Neuronal stem cell (in vitro differentiated cells): ENCODE measurements at regions not wholly inside any gene's neighbourhood (a gene's known extent, or its start where the extent isn't known, plus 50 kb on each side); places are given as distances from the start of the nearest gene placed in this dataset.

Source experiments
- DNase-seq: peaks from one replicate; pipeline ENCODE4 v3.0.0-alpha.2; 2013; ENCODE audit warnings: low spot score
- H2AFZ ChIP-seq: one replicate; pipeline ENCODE4 v1.6.1; 2013; ENCODE audit warnings: mild to moderate bottlenecking, low read length, inconsistent platforms
- H2AK5ac ChIP-seq: 2 replicates; pipeline ENCODE4 v1.6.1; 2013; ENCODE audit warnings: low read depth, mild to moderate bottlenecking, inconsistent platforms, low read length, moderate library complexity, mixed read lengths
- H2BK120ac ChIP-seq: 2 replicates; pipeline ENCODE4 v1.6.1; 2013; ENCODE audit warnings: low read depth, mild to moderate bottlenecking, inconsistent platforms, low read length, moderate library complexity, mixed read lengths
- H2BK12ac ChIP-seq: one replicate; pipeline ENCODE4 v1.6.1; 2013; ENCODE audit warnings: low read length, inconsistent platforms
- H2BK15ac ChIP-seq: 2 replicates; pipeline ENCODE4 v1.6.1; 2013; ENCODE audit warnings: mild to moderate bottlenecking, low read length, inconsistent platforms, mixed read lengths
- H2BK5ac ChIP-seq: one replicate; pipeline ENCODE4 v1.6.1; 2013; ENCODE audit warnings: inconsistent platforms, mild to moderate bottlenecking, low read length, moderate library complexity
- H3K14ac ChIP-seq: one replicate; pipeline ENCODE4 v1.6.1; 2013; ENCODE audit warnings: low read length, inconsistent platforms
- H3K18ac ChIP-seq: 2 replicates; pipeline ENCODE4 v1.6.1; 2013; ENCODE audit warnings: low read length, inconsistent platforms
- H3K23ac ChIP-seq: 2 replicates; pipeline ENCODE4 v1.6.1; 2013; ENCODE audit warnings: low read depth, mild to moderate bottlenecking, mixed read lengths, low read length, inconsistent platforms; ENCODE audit not compliant: poor library complexity
- H3K27ac ChIP-seq: replicated peaks from 3 replicates; pipeline ENCODE4 v1.5.1; 2013; ENCODE audit warnings: low read length, inconsistent platforms
- H3K27me3 ChIP-seq, 3 experiments: 2 replicates each; pipeline ENCODE4 v1.6.1; 2013; ENCODE audit warnings: low read length in 3 of 3, mild to moderate bottlenecking in 2 of 3, inconsistent platforms in 1 of 3, low read depth in 1 of 3, mixed read lengths in 1 of 3, moderate library complexity in 1 of 3; ENCODE audit not compliant: control insufficient read depth in 3 of 3, insufficient read depth in 3 of 3
- H3K36me3 ChIP-seq, 2 donors: replicated peaks in 1 of 2; 2 replicates each; pipeline ENCODE4 v1.6.1; 2013; ENCODE audit warnings: low read length in 2 of 2; ENCODE audit not compliant: control insufficient read depth in 2 of 2, insufficient read depth in 2 of 2
- H3K4ac ChIP-seq: 2 replicates; pipeline ENCODE4 v1.6.1; 2013; ENCODE audit warnings: inconsistent platforms, mild to moderate bottlenecking, low read length, moderate library complexity
- H3K4me1 ChIP-seq, 2 donors: 1 replicate in 1 of 2; 2 replicates in 1 of 2; pipeline ENCODE4 v1.6.1; 2013; ENCODE audit warnings: low read length in 2 of 2, low read depth in 1 of 2; ENCODE audit not compliant: control insufficient read depth in 2 of 2, insufficient read depth in 1 of 2
- H3K4me2 ChIP-seq: one replicate; pipeline ENCODE4 v1.6.1; 2013; ENCODE audit warnings: mild to moderate bottlenecking, low read length, inconsistent platforms; ENCODE audit not compliant: insufficient read depth, poor library complexity, severe bottlenecking
- H3K4me3 ChIP-seq, 2 donors: 2 replicates each; pipeline ENCODE4 v1.5.1; 2013; ENCODE audit warnings: low read length in 2 of 2, mild to moderate bottlenecking in 2 of 2, inconsistent platforms in 1 of 2, moderate library complexity in 1 of 2
- H3K79me1 ChIP-seq: one replicate; pipeline ENCODE4 v1.6.1; 2013; ENCODE audit warnings: low read depth, mild to moderate bottlenecking, inconsistent platforms, low read length, moderate library complexity
- H3K9ac ChIP-seq: one replicate; pipeline ENCODE4 v1.6.1; 2013; ENCODE audit warnings: mild to moderate bottlenecking, low read depth, low read length, inconsistent platforms; ENCODE audit not compliant: poor library complexity
- H3K9me3 ChIP-seq, 2 donors: replicated peaks in 1 of 2; 2 replicates each; pipeline versions ENCODE3 to v1.6.1; 2013; ENCODE audit warnings: low read length in 2 of 2, mild to moderate bottlenecking in 2 of 2, inconsistent platforms in 1 of 2, low read depth in 1 of 2, mixed read lengths in 1 of 2, moderate library complexity in 1 of 2; ENCODE audit not compliant: control insufficient read depth in 2 of 2, insufficient read depth in 1 of 2
- H4K8ac ChIP-seq: one replicate; pipeline ENCODE4 v1.6.1; 2013; ENCODE audit warnings: low read depth, mild to moderate bottlenecking, inconsistent platforms, low read length, moderate library complexity
- H4K91ac ChIP-seq: one replicate; pipeline ENCODE4 v1.6.1; 2013; ENCODE audit warnings: low read length, low read depth, mild to moderate bottlenecking, inconsistent platforms; ENCODE audit not compliant: poor library complexity
- WGBS, 2 donors: extraction: QIAGEN DNeasy Blood & Tissue Kit; methylation state at CpG; one replicate each; pipeline ENCODE4 v1.1.7; 2013; ENCODE audit warnings: missing lambda C conversion rate in 2 of 2, mixed read lengths in 1 of 2; ENCODE audit not compliant: insufficient read length in 2 of 2, insufficient replicate concordance in 1 of 2; ENCODE audit errors: extremely low coverage in 2 of 2; 5-methylcytosine and 5-hydroxymethylcytosine counted together

DNA sequence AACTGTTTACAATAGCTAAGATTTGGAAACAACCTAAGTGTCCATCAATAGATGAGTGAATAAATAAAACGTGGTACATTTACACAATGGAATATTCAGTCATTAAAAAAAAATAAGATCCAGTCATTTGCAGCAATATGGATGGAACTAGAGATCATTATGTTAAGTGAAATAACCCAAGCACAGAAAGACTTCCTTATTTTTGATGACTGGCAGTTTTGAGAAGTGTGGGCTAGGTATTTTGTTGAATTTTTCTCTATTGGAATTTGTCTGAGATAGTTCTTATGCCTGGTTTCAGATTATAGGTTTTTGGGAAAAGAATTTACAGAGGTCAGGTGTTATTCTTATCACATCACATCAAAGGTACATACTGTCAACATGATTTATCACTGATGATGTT lies 293.8 kb upstream of the ARSJ start:
- H3K4me1 ChIP-seq, result no peaks in the 10 kb centered on the region
- H3K79me1 ChIP-seq, result no peaks in the 10 kb centered on the region
- H3K27ac ChIP-seq, result no peak overlapping the region
- H3K4me3 ChIP-seq, result no peak overlapping the region
- H2AFZ ChIP-seq, result no peak overlapping the region
- no peak overlapping the region for H2BK5ac ChIP-seq
- H4K8ac ChIP-seq, result no peak overlapping the region
- H3K27me3 ChIP-seq, result no peaks in the 10 kb centered on the region
- no peaks in the 10 kb centered on the region for H3K9me3 ChIP-seq
- no peak overlapping the region for H3K9ac ChIP-seq
- no peak overlapping the region for H3K18ac ChIP-seq
- no peaks in the 10 kb centered on the region for H3K36me3 ChIP-seq
- no peak overlapping the region for H2AK5ac ChIP-seq
- no CpG with 5 or more reads among the region's 1 CpG for WGBS, 2 donors
- no peak for DNase-seq
- no peak overlapping the region for H2BK15ac ChIP-seq
- H3K14ac ChIP-seq, result no peak overlapping the region
- no peak overlapping the region for H3K23ac ChIP-seq
- H3K4me2 ChIP-seq, result no peak overlapping the region
- H2BK120ac ChIP-seq, result no peak overlapping the region
- H2BK12ac ChIP-seq, result no peak overlapping the region
- no peak overlapping the region for H4K91ac ChIP-seq
- H3K4ac ChIP-seq, result no peak overlapping the region

GRCh38 chr4:114277690-114278089 lies 298.2 kb upstream of the ARSJ start:
- no peak overlapping the region for H2BK12ac ChIP-seq
- no peaks in the 10 kb centered on the region for H3K36me3 ChIP-seq
- H3K14ac ChIP-seq, result no peak overlapping the region
- no peak overlapping the region for H2BK5ac ChIP-seq
- no peak overlapping the region for H3K9ac ChIP-seq
- WGBS, 2 donors, result no CpG with 5 or more reads among the region's 2 CpGs
- no peak overlapping the region for H3K4me3 ChIP-seq
- no peak overlapping the region for H4K8ac ChIP-seq
- no peak overlapping the region for H3K4ac ChIP-seq
- no peak overlapping the region for H2AK5ac ChIP-seq
- H3K9me3 ChIP-seq, result no peaks in the 10 kb centered on the region
- H3K4me1 ChIP-seq, result no peaks in the 10 kb centered on the region
- no peak overlapping the region for H3K23ac ChIP-seq
- no peak overlapping the region for H2AFZ ChIP-seq
- H4K91ac ChIP-seq, result no peak overlapping the region
- no peak overlapping the region for H3K18ac ChIP-seq
- no peak overlapping the region for H2BK120ac ChIP-seq
- no peaks in the 10 kb centered on the region for H3K27me3 ChIP-seq
- H3K27ac ChIP-seq, result no peak overlapping the region
- no peak overlapping the region for H3K4me2 ChIP-seq
- no peak overlapping the region for H2BK15ac ChIP-seq
- no peak for DNase-seq
- H3K79me1 ChIP-seq, result no peaks in the 10 kb centered on the region

DNA sequence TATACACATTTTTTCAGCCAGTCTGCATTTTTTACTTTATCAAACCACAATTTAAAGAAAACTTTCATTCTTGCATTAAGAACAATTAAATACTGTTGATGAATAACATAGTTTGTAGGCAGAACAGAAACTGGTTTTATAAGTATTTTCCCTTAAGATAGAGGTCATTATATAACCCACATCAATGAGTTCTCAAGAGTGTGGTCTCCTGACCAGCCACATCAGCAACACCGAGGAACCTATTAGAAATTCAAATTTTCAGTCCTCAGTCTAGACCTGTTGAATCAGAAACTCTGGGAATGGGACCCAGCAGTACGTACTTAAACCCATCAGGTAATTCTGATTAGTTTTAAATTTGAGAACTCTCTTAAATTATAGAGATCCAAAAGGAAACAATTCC lies 299.6 kb upstream of the ARSJ start:
- H3K27me3 ChIP-seq, result no peaks in the 10 kb centered on the region
- no peak overlapping the region for H3K4me2 ChIP-seq
- no peaks in the 10 kb centered on the region for H3K79me1 ChIP-seq
- no peaks in the 10 kb centered on the region for H3K36me3 ChIP-seq
- H4K91ac ChIP-seq, result no peak overlapping the region
- no peak for DNase-seq
- H3K27ac ChIP-seq, result no peak overlapping the region
- no peak overlapping the region for H2BK5ac ChIP-seq
- H2BK12ac ChIP-seq, result no peak overlapping the region
- no peak overlapping the region for H2BK120ac ChIP-seq
- H2BK15ac ChIP-seq, result no peak overlapping the region
- H2AFZ ChIP-seq, result no peak overlapping the region
- H4K8ac ChIP-seq, result no peak overlapping the region
- no peak overlapping the region for H3K23ac ChIP-seq
- no peak overlapping the region for H3K4me3 ChIP-seq
- H3K4me1 ChIP-seq, result no peaks in the 10 kb centered on the region
- H2AK5ac ChIP-seq, result no peak overlapping the region
- no peak overlapping the region for H3K14ac ChIP-seq
- no peak overlapping the region for H3K18ac ChIP-seq
- no peaks in the 10 kb centered on the region for H3K9me3 ChIP-seq
- WGBS, 2 donors, result no CpG with 5 or more reads among the region's 2 CpGs
- no peak overlapping the region for H3K4ac ChIP-seq
- H3K9ac ChIP-seq, result no peak overlapping the region

DNA sequence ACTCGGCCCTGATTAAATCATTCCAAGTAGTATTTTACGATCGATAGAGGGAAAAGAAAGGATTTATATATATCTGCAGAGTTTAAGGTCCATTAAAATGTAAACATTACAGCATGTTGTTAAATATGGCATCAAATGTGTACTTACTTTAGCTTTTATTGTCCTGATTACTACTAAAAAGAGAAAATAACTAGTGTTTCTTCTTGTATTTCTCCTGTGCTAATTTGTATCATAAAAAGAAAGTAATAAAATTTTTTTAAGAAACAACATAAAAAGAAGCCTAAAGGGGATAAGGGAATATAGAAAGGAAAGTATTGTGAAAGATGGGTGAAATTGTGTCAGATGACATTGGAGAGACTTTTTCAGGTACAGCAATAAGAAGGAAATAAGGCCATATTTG lies 300.3 kb upstream of the ARSJ start:
- no peak overlapping the region for H2BK120ac ChIP-seq
- H2BK15ac ChIP-seq, result no peak overlapping the region
- no peak overlapping the region for H3K9ac ChIP-seq
- H3K18ac ChIP-seq, result no peak overlapping the region
- DNase-seq, result no peak
- no peak overlapping the region for H3K4me3 ChIP-seq
- H2AFZ ChIP-seq, result no peak overlapping the region
- H2AK5ac ChIP-seq, result no peak overlapping the region
- H2BK12ac ChIP-seq, result no peak overlapping the region
- H3K4me1 ChIP-seq, result no peaks in the 10 kb centered on the region
- H4K91ac ChIP-seq, result no peak overlapping the region
- H3K14ac ChIP-seq, result no peak overlapping the region
- H3K23ac ChIP-seq, result no peak overlapping the region
- H3K4ac ChIP-seq, result no peak overlapping the region
- WGBS, 2 donors, result no CpG with 5 or more reads among the region's 3 CpGs
- no peak overlapping the region for H3K4me2 ChIP-seq
- H3K9me3 ChIP-seq, result no peaks in the 10 kb centered on the region
- H4K8ac ChIP-seq, result no peak overlapping the region
- H3K79me1 ChIP-seq, result no peaks in the 10 kb centered on the region
- H3K36me3 ChIP-seq, result no peaks in the 10 kb centered on the region
- no peak overlapping the region for H2BK5ac ChIP-seq
- no peaks in the 10 kb centered on the region for H3K27me3 ChIP-seq
- no peak overlapping the region for H3K27ac ChIP-seq
